NT2/D1 (cell line): ENCODE measurements at regions not wholly inside any gene's neighbourhood (a gene's known extent, or its start where the extent isn't known, plus 50 kb on each side); places are given as distances from the start of the nearest gene placed in this dataset.

Experiments used
- DNase-seq: peaks from one replicate; pipeline ENCODE4 v3.0.0-alpha.2; 2011; ENCODE audit warnings: low read depth, low spot score
- H3K27me3 ChIP-seq: 2 replicates; pipeline ENCODE4 v1.6.0; 2011; ENCODE audit warnings: mild to moderate bottlenecking; ENCODE audit not compliant: insufficient read length, insufficient read depth
- H3K36me3 ChIP-seq: 2 replicates; pipeline ENCODE4 v1.6.1; 2011; ENCODE audit warnings: mild to moderate bottlenecking, low read length, mixed read lengths; ENCODE audit not compliant: insufficient read depth, insufficient read length
- H3K4me1 ChIP-seq: 2 replicates; pipeline ENCODE4 v1.5.1; 2011; ENCODE audit not compliant: insufficient read depth, insufficient read length
- H3K4me3 ChIP-seq: 2 replicates; pipeline ENCODE4 v1.5.1; 2011; ENCODE audit warnings: low read depth; ENCODE audit not compliant: insufficient read length
- H3K9ac ChIP-seq: 2 replicates; pipeline ENCODE4 v1.6.0; 2011; ENCODE audit warnings: low read depth; ENCODE audit not compliant: insufficient read length
- H3K9me3 ChIP-seq: 2 replicates; pipeline ENCODE4 v1.5.1; 2011; ENCODE audit warnings: mild to moderate bottlenecking, low read length; ENCODE audit not compliant: insufficient read depth
- SUZ12 ChIP-seq: IDR thresholded peaks from 2 replicates; pipeline ENCODE4 v1.6.1; 2011; ENCODE audit not compliant: insufficient read length, insufficient read depth; ENCODE audit errors: extremely low read depth
- YY1 ChIP-seq: IDR thresholded peaks from 2 replicates; pipeline ENCODE4 v1.6.1; 2011; ENCODE audit not compliant: insufficient read length, insufficient read depth
- ZNF274 ChIP-seq: IDR thresholded peaks from 2 replicates; pipeline ENCODE4 v1.6.1; 2011; ENCODE audit warnings: mild to moderate bottlenecking, low read depth, low read length

GRCh38 chr12:127745469-127746212 lies 521.3 kb upstream of the TMEM132C start:
- TF ChIP-seq YY1 (no peak), SUZ12 (no peak), ZNF274 (no peak)
- DNase-seq: no peak

GRCh38 chr12:127749416-127749815 lies 517.6 kb upstream of the TMEM132C start:
- H3K9ac ChIP-seq: no peak overlapping the region
- no peaks in the 10 kb centered on the region for H3K36me3 ChIP-seq
- DNase-seq: no peak
- no peaks in the 10 kb centered on the region for H3K4me1 ChIP-seq
- peaks cover 8% of the 10 kb centered on the region for H3K9me3 ChIP-seq
- H3K27me3 ChIP-seq: no peaks in the 10 kb centered on the region
- no peak overlapping the region for H3K4me3 ChIP-seq
- no peak for TF ChIP-seq ZNF274
- TF ChIP-seq SUZ12: no peak
- TF ChIP-seq YY1: no peak

More at GRCh38 chr12:127745469-127746212, 521.3 kb upstream of the TMEM132C start:
- Histone ChIP-seq H3K4me3 (no peak overlapping the region), H3K27me3 (no peaks in the 10 kb centered on the region), H3K36me3 (no peaks in the 10 kb centered on the region), H3K9ac (no peak overlapping the region), H3K4me1 (no peaks in the 10 kb centered on the region), H3K9me3 (peaks cover 13% of the 10 kb centered on the region)

- H3K27me3 ChIP-seq: no peaks in the 10 kb centered on the region
- H3K4me3 ChIP-seq: no peak overlapping the region
- no peak overlapping the region for H3K9ac ChIP-seq
- no peaks in the 10 kb centered on the region for H3K4me1 ChIP-seq
- DNase-seq: no peak
- H3K36me3 ChIP-seq: no peaks in the 10 kb centered on the region
- TF ChIP-seq SUZ12 (no peak), ZNF274 (no peak), YY1 (no peak)
- peaks cover under 1% of the 10 kb centered on the region; the same call in 1 of the 2 replicates for H3K9me3 ChIP-seq
Measured at GRCh38 chr12:127750076-127750840, 516.7 kb upstream of the TMEM132C start.

GRCh38 chr12:127752802-127753201 lies 514.2 kb upstream of the TMEM132C start:
- no peak for DNase-seq
- no peak overlapping the region for H3K9ac ChIP-seq
- TF ChIP-seq ZNF274 (no peak), SUZ12 (no peak), YY1 (no peak)
- no peaks in the 10 kb centered on the region for H3K36me3 ChIP-seq
- H3K4me1 ChIP-seq: no peaks in the 10 kb centered on the region
- no peak overlapping the region for H3K4me3 ChIP-seq
- no peaks in the 10 kb centered on the region for H3K27me3 ChIP-seq
- H3K9me3 ChIP-seq: 0 out of 2 replicates have a peak, but pooled peaks cover 5% of the 10 kb centered on the region

- Histone ChIP-seq H3K9ac (no peak overlapping the region), H3K36me3 (no peaks in the 10 kb centered on the region), H3K4me1 (no peaks in the 10 kb centered on the region), H3K27me3 (no peaks in the 10 kb centered on the region), H3K4me3 (no peak overlapping the region), H3K9me3 (0 out of 2 replicates have a peak, but pooled peaks cover 5% of the 10 kb centered on the region)
- no peak for TF ChIP-seq ZNF274
- no peak for TF ChIP-seq YY1
- no peak for TF ChIP-seq SUZ12
- DNase-seq: no peak
Measured at GRCh38 chr12:127760357-127760756, 506.6 kb upstream of the TMEM132C start.

GRCh38 chr12:127760996-127761395 lies 506.0 kb upstream of the TMEM132C start:
- Histone ChIP-seq H3K27me3 (no peaks in the 10 kb centered on the region), H3K36me3 (no peaks in the 10 kb centered on the region), H3K9ac (no peak overlapping the region), H3K9me3 (0 out of 2 replicates have a peak, but pooled peaks cover 4% of the 10 kb centered on the region), H3K4me1 (peaks cover 2% of the 10 kb centered on the region), H3K4me3 (no peak overlapping the region)
- no peak for TF ChIP-seq ZNF274
- no peak for TF ChIP-seq YY1
- no peak for TF ChIP-seq SUZ12
- DNase-seq: no peak

GRCh38 chr12:127761880-127762279 lies 505.1 kb upstream of the TMEM132C start:
- Histone ChIP-seq H3K36me3 (no peaks in the 10 kb centered on the region), H3K9me3 (no peaks in the 10 kb centered on the region), H3K4me3 (no peak overlapping the region), H3K4me1 (peaks cover 2% of the 10 kb centered on the region), H3K27me3 (no peaks in the 10 kb centered on the region), H3K9ac (no peak overlapping the region)
- TF ChIP-seq SUZ12 (no peak), YY1 (no peak), ZNF274 (no peak)
- no peak for DNase-seq
